H1 (cell line): ENCODE measurements at regions not wholly inside any gene's neighbourhood (a gene's known extent, or its start where the extent isn't known, plus 50 kb on each side); places are given as distances from the start of the nearest gene placed in this dataset.

Source experiments
- EGR1 ChIP-seq: IDR thresholded peaks from 2 replicates; pipeline ENCODE4 v1.6.1; 2011; ENCODE audit warnings: low read depth, low read length, borderline replicate concordance
- NANOG ChIP-seq: IDR thresholded peaks from 2 replicates; pipeline ENCODE4 v1.6.1; 2011; ENCODE audit warnings: low read length, low read depth, mild to moderate bottlenecking, inconsistent platforms; ENCODE audit not compliant: insufficient read depth, poor library complexity, severe bottlenecking
- RBBP5 ChIP-seq: IDR thresholded peaks from 2 replicates; pipeline ENCODE4 v1.7.1; 2012; ENCODE audit warnings: low read depth, mild to moderate bottlenecking, inconsistent platforms, low read length, moderate library complexity, borderline replicate concordance
- RXRA ChIP-seq: IDR thresholded peaks from 2 replicates; pipeline ENCODE4 v1.6.1; 2011; ENCODE audit warnings: low read depth, mild to moderate bottlenecking, low read length, moderate library complexity; ENCODE audit not compliant: insufficient read depth

GRCh38 chrY:7792431-7792830, 880.9 kb upstream of the AMELY start (continued):
- TF ChIP-seq NANOG (no peak), EGR1 (no peak), RBBP5 (no peak), RXRA (no peak)
